22Rv1 (cell line): ENCODE measurements at regions not wholly inside any gene's neighbourhood (a gene's known extent, or its start where the extent isn't known, plus 50 kb on each side); places are given as distances from the start of the nearest gene placed in this dataset.

Source experiments
- H3K27ac ChIP-seq: fragments of 450-650 bp; 2 replicates; pipeline ENCODE4 v1.5.1; 2017
- CTCF ChIP-seq: fragments of 450-650 bp; IDR thresholded peaks from 2 replicates; pipeline ENCODE4 v1.5.1; 2017; ENCODE audit warnings: mild to moderate bottlenecking
- ZFX ChIP-seq: fragments of 450-650 bp; IDR thresholded peaks from 2 replicates; pipeline ENCODE4 v1.6.1; 2017; ENCODE audit warnings: antibody characterized with exemption, borderline replicate concordance

GRCh38 chr10:109698882-109699664, 224.2 kb downstream of the XPNPEP1 start:
- no peak overlapping the region for H3K27ac ChIP-seq
- TF ChIP-seq ZFX = no peak
- no peak for TF ChIP-seq CTCF

- no peak overlapping the region for H3K27ac ChIP-seq
- TF ChIP-seq CTCF (no peak), ZFX (no peak)
Observed at GRCh38 chr10:109698086-109698485, 225.2 kb downstream of the XPNPEP1 start.

- H3K27ac ChIP-seq = no peak overlapping the region
- TF ChIP-seq ZFX = no peak
- TF ChIP-seq CTCF = no peak
Observed at GRCh38 chr10:109696981-109697775, 226.1 kb downstream of the XPNPEP1 start.

GRCh38 chr10:109696462-109696861, 226.8 kb downstream of the XPNPEP1 start:
- TF ChIP-seq CTCF (no peak), ZFX (no peak)
- no peak overlapping the region for H3K27ac ChIP-seq

- no peak overlapping the region for H3K27ac ChIP-seq
- TF ChIP-seq CTCF (no peak), ZFX (no peak)
Observed at GRCh38 chr10:109695988-109696387, 227.3 kb downstream of the XPNPEP1 start.

- TF ChIP-seq ZFX (no peak), CTCF (no peak)
- H3K27ac ChIP-seq = no peak overlapping the region
Observed at GRCh38 chr10:109689785-109690184, 233.5 kb downstream of the XPNPEP1 start.

GRCh38 chr10:109679478-109679877, 243.8 kb downstream of the XPNPEP1 start:
- H3K27ac ChIP-seq = no peak overlapping the region
- no peak for TF ChIP-seq ZFX
- TF ChIP-seq CTCF = no peak
